Mesothelial cell of epicardium (in vitro differentiated cells): ENCODE measurements at regions not wholly inside any gene's neighbourhood (a gene's known extent, or its start where the extent isn't known, plus 50 kb on each side); places are given as distances from the start of the nearest gene placed in this dataset.
A peak's percentile ranks its signal among the peaks of the same experiment; 100 is the strongest.

ENCODE experiments used
- DNase-seq, 2 experiments: peaks; one replicate each; pipeline ENCODE4 v3.0.0; 2021; ENCODE audit warnings: low spot score in 2 of 2; ENCODE audit not compliant: unreplicated experiment in 2 of 2
- H3K27ac Mint-ChIP-seq: 2 replicates; pipeline ENCODE4 v1.8.0; 2021; ENCODE audit warnings: mixed read lengths
- H3K27me3 Mint-ChIP-seq: 2 replicates; pipeline ENCODE4 v1.8.0; 2021; ENCODE audit warnings: low read depth, mixed read lengths
- H3K36me3 Mint-ChIP-seq: 2 replicates; pipeline ENCODE4 v1.8.0; 2021; ENCODE audit warnings: mixed read lengths
- H3K4me1 Mint-ChIP-seq: 2 replicates; pipeline ENCODE4 v1.8.0; 2021; ENCODE audit warnings: mixed read lengths
- H3K4me3 Mint-ChIP-seq: 2 replicates; pipeline ENCODE4 v1.8.0; 2021; ENCODE audit warnings: mild to moderate bottlenecking, moderate library complexity, mixed read lengths
- H3K9me3 Mint-ChIP-seq: 2 replicates; pipeline ENCODE4 v1.8.0; 2021; ENCODE audit warnings: mixed read lengths
- TF ChIP-seq, protein P1 (sequence below): fragments of 200-600 bp; sonication (generic); IDR thresholded peaks from one replicate; pipeline ENCODE4 v1.5.0; 2021; ENCODE audit warnings: antibody characterized with exemption; ENCODE audit not compliant: unreplicated experiment

DNA sequence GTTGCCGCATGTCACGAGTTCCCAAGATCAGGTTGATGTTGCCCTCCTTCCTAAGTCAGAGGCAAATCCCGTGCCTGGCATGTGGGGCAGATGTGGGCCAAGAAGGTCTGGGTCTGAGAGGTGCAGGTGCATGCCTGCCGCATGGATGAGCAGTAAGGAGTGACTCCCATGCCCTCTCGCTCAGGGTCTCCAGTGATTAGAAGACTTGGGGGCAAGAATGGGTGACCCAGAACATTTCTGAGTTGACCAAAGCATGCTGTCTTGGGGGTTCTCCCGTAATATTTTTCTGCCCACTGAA, 120.6 kb upstream of the HDAC4 start:
- TF ChIP-seq, protein P1, sequence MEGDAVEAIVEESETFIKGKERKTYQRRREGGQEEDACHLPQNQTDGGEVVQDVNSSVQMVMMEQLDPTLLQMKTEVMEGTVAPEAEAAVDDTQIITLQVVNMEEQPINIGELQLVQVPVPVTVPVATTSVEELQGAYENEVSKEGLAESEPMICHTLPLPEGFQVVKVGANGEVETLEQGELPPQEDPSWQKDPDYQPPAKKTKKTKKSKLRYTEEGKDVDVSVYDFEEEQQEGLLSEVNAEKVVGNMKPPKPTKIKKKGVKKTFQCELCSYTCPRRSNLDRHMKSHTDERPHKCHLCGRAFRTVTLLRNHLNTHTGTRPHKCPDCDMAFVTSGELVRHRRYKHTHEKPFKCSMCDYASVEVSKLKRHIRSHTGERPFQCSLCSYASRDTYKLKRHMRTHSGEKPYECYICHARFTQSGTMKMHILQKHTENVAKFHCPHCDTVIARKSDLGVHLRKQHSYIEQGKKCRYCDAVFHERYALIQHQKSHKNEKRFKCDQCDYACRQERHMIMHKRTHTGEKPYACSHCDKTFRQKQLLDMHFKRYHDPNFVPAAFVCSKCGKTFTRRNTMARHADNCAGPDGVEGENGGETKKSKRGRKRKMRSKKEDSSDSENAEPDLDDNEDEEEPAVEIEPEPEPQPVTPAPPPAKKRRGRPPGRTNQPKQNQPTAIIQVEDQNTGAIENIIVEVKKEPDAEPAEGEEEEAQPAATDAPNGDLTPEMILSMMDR: no peak
- Mint-ChIP-seq H3K27me3 (peaks cover 13% of the 10 kb centered on the region), H3K36me3 (no peaks in the 10 kb centered on the region), H3K27ac (no peak overlapping the region), H3K4me1 (peaks cover 12% of the 10 kb centered on the region), H3K9me3 (no peaks in the 10 kb centered on the region), H3K4me3 (no peak overlapping the region)
- DNase-seq: no peak

GRCh38 chr2:239520811-239521517, 120.1 kb upstream of the HDAC4 start:
- Mint-ChIP-seq H3K27me3 (peaks cover 10% of the 10 kb centered on the region), H3K4me3 (no peak overlapping the region), H3K36me3 (no peaks in the 10 kb centered on the region), H3K4me1 (peaks cover 12% of the 10 kb centered on the region), H3K27ac (no peak overlapping the region), H3K9me3 (no peaks in the 10 kb centered on the region)
- no peak for DNase-seq
- TF ChIP-seq, protein P1: no peak

DNA sequence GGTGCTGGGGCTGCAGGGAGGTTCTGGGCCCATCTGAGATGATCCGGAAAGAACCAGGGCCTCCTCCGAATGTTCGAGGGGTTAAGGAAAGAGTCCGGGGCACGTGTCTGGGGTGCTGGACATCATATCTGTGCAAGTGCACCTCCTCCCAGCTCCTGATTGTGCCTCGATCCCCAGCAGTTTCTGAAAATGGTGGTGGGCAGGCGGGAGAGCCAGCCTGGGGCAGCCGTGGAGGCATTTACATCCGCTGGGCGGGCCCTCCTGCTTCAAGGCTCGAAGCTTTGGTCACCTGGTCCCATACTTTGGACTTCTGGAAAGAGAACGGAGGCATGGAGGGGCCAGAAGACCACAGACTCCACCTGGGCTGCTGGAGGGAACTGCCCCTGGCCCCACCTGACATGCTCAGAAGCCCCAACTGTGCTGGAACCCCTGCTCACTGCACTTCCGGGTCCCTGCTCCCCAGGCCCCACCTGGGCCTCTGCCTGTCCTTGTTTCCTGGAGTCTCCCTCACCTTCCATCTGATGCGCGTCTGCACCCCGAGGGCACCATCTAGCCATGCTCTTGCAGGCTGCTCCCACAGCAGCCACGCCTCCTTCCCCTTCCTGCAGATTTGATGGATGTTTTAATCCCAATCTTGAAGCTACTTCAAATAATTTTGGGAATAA, 119.2 kb upstream of the HDAC4 start:
- Mint-ChIP-seq H3K36me3 (no peaks in the 10 kb centered on the region), H3K27ac (no peak overlapping the region), H3K9me3 (no peaks in the 10 kb centered on the region), H3K27me3 (peaks cover 10% of the 10 kb centered on the region), H3K4me3 (no peak overlapping the region), H3K4me1 (peaks cover 12% of the 10 kb centered on the region)
- no peak for DNase-seq
- TF ChIP-seq, protein P1: no peak

GRCh38 chr2:239519089-239519920, 118.5 kb upstream of the HDAC4 start:
- TF ChIP-seq, protein P1: no peak
- Mint-ChIP-seq H3K36me3 (no peaks in the 10 kb centered on the region), H3K27me3 (peaks cover 10% of the 10 kb centered on the region), H3K4me3 (no peak overlapping the region), H3K4me1 (peaks cover 12% of the 10 kb centered on the region), H3K9me3 (no peaks in the 10 kb centered on the region), H3K27ac (no peak overlapping the region)
- DNase-seq: peak in 1 of 2 experiments; percentile 59

DNA sequence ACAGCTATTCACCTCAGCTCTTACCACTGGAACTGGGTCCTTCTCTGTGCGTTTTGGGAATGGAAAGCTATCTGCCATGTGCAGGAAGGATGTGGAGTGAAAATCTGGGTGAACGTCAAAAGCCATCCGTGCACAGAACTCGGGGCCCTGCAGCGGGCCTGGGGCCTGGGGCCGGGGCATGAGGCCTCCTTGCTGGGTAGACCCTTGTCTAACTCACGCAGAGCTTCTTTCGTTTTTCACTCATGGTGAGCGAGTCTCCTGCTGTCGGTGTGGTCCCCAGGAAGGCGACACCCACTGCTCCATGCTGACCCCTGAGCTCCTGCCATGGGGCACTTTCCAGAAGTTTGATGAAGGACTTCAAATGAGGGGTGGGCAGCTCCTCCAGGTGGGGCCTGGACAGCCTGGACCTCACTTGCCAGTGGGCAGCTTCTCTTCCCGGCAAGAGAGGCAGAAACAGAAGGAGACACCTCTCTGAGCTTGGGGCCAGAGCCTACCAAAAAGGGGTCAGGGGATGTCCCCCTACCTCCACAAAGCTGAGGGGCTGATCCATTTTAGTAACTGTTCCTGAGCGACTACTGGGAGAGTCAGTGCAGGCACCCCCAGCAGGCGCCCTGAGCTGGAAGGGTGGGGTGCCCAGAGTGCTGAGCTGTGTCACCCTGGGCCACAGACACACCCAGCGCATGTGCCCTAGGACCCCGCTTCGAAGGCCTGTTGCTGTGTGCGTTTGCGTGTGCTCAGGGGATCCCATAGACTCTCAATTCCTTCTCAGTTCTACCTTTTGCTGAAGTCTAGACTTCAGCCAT, 117.7 kb upstream of the HDAC4 start:
- DNase-seq: no peak
- Mint-ChIP-seq H3K27ac (no peak overlapping the region), H3K4me1 (peaks cover 12% of the 10 kb centered on the region), H3K9me3 (no peaks in the 10 kb centered on the region), H3K36me3 (no peaks in the 10 kb centered on the region), H3K4me3 (no peak overlapping the region), H3K27me3 (peaks cover 10% of the 10 kb centered on the region)
- TF ChIP-seq, protein P1: no peak
